HT1080 (cell line): ENCODE measurements at regions not wholly inside any gene's neighbourhood (a gene's known extent, or its start where the extent isn't known, plus 50 kb on each side); places are given as distances from the start of the nearest gene placed in this dataset.

Experiments
- DNase-seq: peaks from one replicate; pipeline ENCODE4 v3.0.0-alpha.2; 2015; ENCODE audit warnings: low read depth

GRCh38 chr7:157482025-157482424 is 145.2 kb downstream of the DNAJB6 start:
- no peak for DNase-seq

- no peak for DNase-seq
Observed at GRCh38 chr7:157482517-157483087, 145.8 kb downstream of the DNAJB6 start.

- no peak for DNase-seq
Observed at GRCh38 chr7:157483515-157483914, 146.7 kb downstream of the DNAJB6 start.

GRCh38 chr7:157483971-157484410 is 147.2 kb downstream of the DNAJB6 start:
- no peak for DNase-seq

- no peak for DNase-seq
Observed at GRCh38 chr7:157484411-157485081, 147.7 kb downstream of the DNAJB6 start.

- DNase-seq, result no peak
Observed at GRCh38 chr7:157485361-157485831, 148.6 kb downstream of the DNAJB6 start.

- DNase-seq, result no peak
Observed at GRCh38 chr7:157486007-157486755, 149.4 kb downstream of the DNAJB6 start.

- DNase-seq, result no peak
Observed at GRCh38 chr7:157487046-157487770, 150.4 kb downstream of the DNAJB6 start.

GRCh38 chr7:157488281-157488680 is 151.5 kb downstream of the DNAJB6 start:
- no peak for DNase-seq

GRCh38 chr7:157488966-157489365 is 152.2 kb downstream of the DNAJB6 start:
- DNase-seq, result no peak
